CD4-positive, alpha-beta T cell treated with Interleukin-17A for 1 hour (primary cell): ENCODE measurements at regions not wholly inside any gene's neighbourhood (a gene's known extent, or its start where the extent isn't known, plus 50 kb on each side); places are given as distances from the start of the nearest gene placed in this dataset.

Experiments used
- DNase-seq: peaks from one replicate; pipeline ENCODE4 v3.0.0-alpha.2; 2020

DNA sequence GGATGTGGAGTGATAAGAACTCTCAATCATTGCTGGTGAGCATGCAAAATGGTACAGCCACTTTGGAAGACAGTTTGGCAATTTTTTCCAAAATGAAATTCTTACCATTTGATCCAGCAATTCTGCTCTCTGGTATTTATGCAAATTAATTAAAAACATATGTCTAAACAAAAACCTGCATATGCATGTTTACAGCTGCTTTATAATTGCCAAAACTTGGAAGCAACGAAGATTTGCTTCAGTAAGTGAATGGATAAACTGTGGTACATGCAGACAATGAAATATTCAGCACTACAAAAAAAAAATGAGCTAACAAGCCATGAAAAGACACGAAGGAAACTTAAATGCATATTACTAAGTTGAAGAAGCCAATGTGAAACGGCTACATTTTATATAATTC, 55.5 kb upstream of the SMLR1 start:
- DNase-seq, result no peak

DNA sequence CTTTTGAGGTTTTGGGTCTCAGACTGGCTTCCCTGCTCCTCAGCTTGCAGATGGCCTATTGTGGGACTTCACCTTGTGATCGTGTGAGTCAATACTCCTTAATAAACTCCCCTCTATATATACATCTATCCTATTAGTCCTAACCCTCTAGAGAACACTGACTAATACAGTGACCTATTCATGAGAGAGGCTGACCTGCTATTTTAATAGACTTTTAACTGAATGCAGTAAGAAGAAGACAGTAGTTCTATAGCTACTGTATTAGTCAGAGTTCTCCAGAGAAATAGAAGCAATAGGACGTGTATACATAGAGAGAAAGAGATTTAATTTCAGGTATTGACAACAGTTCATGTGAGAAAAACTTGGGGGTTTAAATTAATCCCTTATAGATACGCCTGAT, 53.3 kb upstream of the SMLR1 start:
- no peak for DNase-seq

DNA sequence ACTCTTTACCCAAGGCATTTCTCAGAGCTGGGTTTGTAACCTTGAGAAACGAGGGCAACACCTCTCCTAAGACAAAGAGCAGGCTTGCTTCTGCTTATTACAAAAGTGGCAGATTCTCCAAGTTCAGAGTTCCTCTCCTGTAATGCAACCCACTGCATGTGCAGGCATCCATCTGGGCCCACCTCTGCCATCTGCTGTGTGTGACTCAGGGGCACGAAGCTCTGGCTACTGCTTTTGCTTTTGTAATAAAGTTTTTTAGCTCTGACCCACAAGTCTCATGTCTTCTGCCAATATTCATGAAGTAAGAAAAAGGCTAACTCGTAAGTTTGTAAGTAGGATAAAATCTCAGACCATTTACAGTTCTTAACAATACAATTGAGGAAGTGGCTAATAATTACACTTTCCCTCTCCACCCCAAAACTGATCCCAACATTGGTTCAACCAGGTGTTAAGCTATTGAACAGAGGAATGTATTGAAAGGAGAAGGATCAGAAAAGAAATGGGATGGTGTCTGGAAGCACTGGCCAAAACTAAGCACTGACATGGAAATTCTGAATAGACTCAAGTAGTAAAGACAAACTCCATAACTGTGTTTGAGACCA, 51.7 kb upstream of the SMLR1 start:
- DNase-seq, result no peak

DNA sequence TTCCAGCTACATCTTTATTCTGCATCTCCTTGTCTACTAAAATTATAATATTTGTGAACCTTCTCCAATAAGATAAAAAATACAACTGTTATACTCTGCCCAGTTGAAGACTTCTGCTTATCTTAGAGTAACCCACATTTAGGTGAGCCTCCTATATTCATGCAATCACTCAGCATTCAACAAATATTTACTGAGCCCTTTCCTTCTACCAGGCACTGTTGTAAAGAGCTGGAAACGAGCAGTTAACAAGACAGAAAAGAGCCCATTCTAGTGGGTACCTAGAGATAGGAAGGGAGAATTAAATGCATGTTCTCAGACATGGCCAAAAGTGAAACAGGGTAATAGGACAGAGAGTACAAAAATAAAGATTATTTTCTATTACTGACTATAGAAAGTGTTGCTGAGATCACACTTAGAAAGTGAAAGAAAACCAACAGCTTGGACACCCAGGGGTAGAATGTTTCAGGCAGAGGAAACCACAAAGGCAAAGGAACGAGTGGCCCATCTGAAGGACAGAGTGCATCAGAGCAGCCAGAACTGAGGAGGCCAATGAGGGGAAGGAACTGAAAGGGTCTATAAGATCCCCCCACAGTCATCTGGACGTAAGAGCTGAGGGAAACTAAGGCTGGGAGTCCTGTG, 50.8 kb upstream of the SMLR1 start:
- no peak for DNase-seq
